IMR-90 (cell line): ENCODE measurements at regions not wholly inside any gene's neighbourhood (a gene's known extent, or its start where the extent isn't known, plus 50 kb on each side); places are given as distances from the start of the nearest gene placed in this dataset.

Experiments used
- CTCF ChIP-seq: conservative IDR thresholded peaks from 2 replicates; pipeline ENCODE4 v1.5.1; 2012; ENCODE audit warnings: mild to moderate bottlenecking, low read depth, low read length, improper control_type of control experiment
- ELK1 ChIP-seq: fragments of 150-350 bp; IDR thresholded peaks from 2 replicates; pipeline ENCODE4 v1.6.1; 2016; ENCODE audit warnings: low read depth, mild to moderate bottlenecking, low read length, moderate library complexity, borderline replicate concordance
- MAFK ChIP-seq: IDR thresholded peaks from 2 replicates; pipeline ENCODE4 v1.6.1; 2012; ENCODE audit warnings: low read depth, low read length, improper control_type of control experiment
- MXI1 ChIP-seq: IDR thresholded peaks from 2 replicates; pipeline ENCODE4 v1.6.1; 2012; ENCODE audit warnings: low read depth, mild to moderate bottlenecking, low read length, moderate library complexity, borderline replicate concordance
- NFE2L2 ChIP-seq: fragments of 150-350 bp; IDR thresholded peaks from 2 replicates; pipeline ENCODE4 v1.6.1; 2016; ENCODE audit warnings: low read depth, mild to moderate bottlenecking, low read length
- POLR2A ChIP-seq: IDR thresholded peaks from 2 replicates; pipeline ENCODE4 v1.6.1; 2012; ENCODE audit warnings: mild to moderate bottlenecking, low read depth, low read length
- RAD21 ChIP-seq: IDR thresholded peaks from 2 replicates; pipeline ENCODE4 v1.6.1; 2012; ENCODE audit warnings: low read length, improper control_type of control experiment
- USF2 ChIP-seq: fragments of 150-350 bp; IDR thresholded peaks from 2 replicates; pipeline ENCODE4 v1.6.1; 2017; ENCODE audit warnings: mild to moderate bottlenecking, antibody characterized with exemption, low read length, low read depth

- no peak for TF ChIP-seq CTCF
- TF ChIP-seq NFE2L2, result no peak
- TF ChIP-seq RAD21, result no peak
- TF ChIP-seq POLR2A, result no peak
- no peak for TF ChIP-seq USF2
- TF ChIP-seq ELK1, result no peak
- no peak for TF ChIP-seq MAFK
- no peak for TF ChIP-seq MXI1
Observed at GRCh38 chr2:120857931-120858330, 122.3 kb downstream of the GLI2 start.
